NCI-H2029 (cell line): ENCODE measurements at regions not wholly inside any gene's neighbourhood (a gene's known extent, or its start where the extent isn't known, plus 50 kb on each side); places are given as distances from the start of the nearest gene placed in this dataset.
"Not testable (repeated sequence)": the region's sequence is repeated elsewhere in the genome, so short reads cannot be mapped to it uniquely, and the experiment has no call there.

Experiments
- DNase-seq: peaks from one replicate; lab custom pipeline; 2025; lab: John Stamatoyannopoulos, UW

GRCh38 chr4:187125062-187125461 lies 401.4 kb upstream of the FAT1 start:
- no peak for DNase-seq

GRCh38 chr4:187127456-187127855 lies 403.8 kb upstream of the FAT1 start:
- DNase-seq, result no peak

- no peak for DNase-seq
Observed at GRCh38 chr4:187128222-187128621, 404.6 kb upstream of the FAT1 start.

GRCh38 chr4:187128976-187129375 lies 405.3 kb upstream of the FAT1 start:
- DNase-seq, result no peak

- DNase-seq, result not testable (repeated sequence)
Observed at GRCh38 chr4:187131826-187132225, 408.2 kb upstream of the FAT1 start.

GRCh38 chr4:187135878-187136277 lies 412.2 kb upstream of the FAT1 start:
- no peak for DNase-seq

- no peak for DNase-seq
Observed at GRCh38 chr4:187139141-187139540, 415.5 kb upstream of the FAT1 start.

GRCh38 chr4:187141101-187141500 lies 417.4 kb upstream of the FAT1 start:
- no peak for DNase-seq

- DNase-seq, result no peak
Observed at GRCh38 chr4:187149229-187149945, 425.7 kb upstream of the FAT1 start.

GRCh38 chr4:187157380-187157958 lies 433.8 kb upstream of the FAT1 start:
- DNase-seq, result no peak

GRCh38 chr4:187158003-187158402 lies 434.3 kb upstream of the FAT1 start:
- DNase-seq, result no peak

- DNase-seq, result no peak
Observed at GRCh38 chr4:187160486-187160885, 436.8 kb upstream of the FAT1 start.

GRCh38 chr4:187166886-187167512 lies 443.3 kb upstream of the FAT1 start:
- DNase-seq, result no peak

- no peak for DNase-seq
Observed at GRCh38 chr4:187171706-187172339, 448.2 kb upstream of the FAT1 start.

GRCh38 chr4:187172340-187172761 lies 448.7 kb upstream of the FAT1 start:
- DNase-seq, result no peak

GRCh38 chr4:187174749-187175148 lies 451.1 kb upstream of the FAT1 start:
- DNase-seq, result no peak

- no peak for DNase-seq
Observed at GRCh38 chr4:187175197-187175596, 451.5 kb upstream of the FAT1 start.

- no peak for DNase-seq
Observed at GRCh38 chr4:187176261-187176910, 452.7 kb upstream of the FAT1 start.

GRCh38 chr4:187178084-187178483 lies 454.4 kb upstream of the FAT1 start:
- no peak for DNase-seq

GRCh38 chr4:187178587-187178986 lies 454.9 kb upstream of the FAT1 start:
- DNase-seq, result no peak

- DNase-seq, result no peak
Observed at GRCh38 chr4:187179086-187180058, 455.7 kb upstream of the FAT1 start.
